RPMI8226 (cell line): ENCODE measurements at regions not wholly inside any gene's neighbourhood (a gene's known extent, or its start where the extent isn't known, plus 50 kb on each side); places are given as distances from the start of the nearest gene placed in this dataset.

ENCODE experiments used
- DNase-seq: peaks from one replicate; pipeline ENCODE4 v3.0.0-alpha.2; 2015

- DNase-seq = no peak
These were observed 285.7 kb downstream of the ZEB1 start for GRCh38 chr10:31604646-31605170.

GRCh38 chr10:31604096-31604495 is 285.1 kb downstream of the ZEB1 start:
- DNase-seq = no peak

- peak; percentile 78 for DNase-seq
These were observed 284.4 kb downstream of the ZEB1 start for GRCh38 chr10:31603235-31604087.

GRCh38 chr10:31602541-31603234 is 283.7 kb downstream of the ZEB1 start:
- DNase-seq = no peak

GRCh38 chr10:31601136-31601535 is 282.1 kb downstream of the ZEB1 start:
- DNase-seq = no peak

- DNase-seq = no peak
These were observed 280.8 kb downstream of the ZEB1 start for GRCh38 chr10:31599626-31600504.

- no peak for DNase-seq
These were observed 277.7 kb downstream of the ZEB1 start for GRCh38 chr10:31596765-31597164.

GRCh38 chr10:31595992-31596391 is 277.0 kb downstream of the ZEB1 start:
- no peak for DNase-seq

GRCh38 chr10:31594347-31594873 is 275.4 kb downstream of the ZEB1 start:
- no peak for DNase-seq

- DNase-seq = no peak
These were observed 274.1 kb downstream of the ZEB1 start for GRCh38 chr10:31593124-31593523.

GRCh38 chr10:31591569-31591968 is 272.6 kb downstream of the ZEB1 start:
- DNase-seq = no peak

GRCh38 chr10:31590023-31590800 is 271.2 kb downstream of the ZEB1 start:
- no peak for DNase-seq

GRCh38 chr10:31587691-31588090 is 268.7 kb downstream of the ZEB1 start:
- no peak for DNase-seq

GRCh38 chr10:31586723-31587638 is 268.0 kb downstream of the ZEB1 start:
- no peak for DNase-seq

- no peak for DNase-seq
These were observed 265.9 kb downstream of the ZEB1 start for GRCh38 chr10:31584876-31585275.

GRCh38 chr10:31584098-31584631 is 265.1 kb downstream of the ZEB1 start:
- DNase-seq = no peak

GRCh38 chr10:31583293-31583692 is 264.3 kb downstream of the ZEB1 start:
- no peak for DNase-seq

- no peak for DNase-seq
These were observed 263.5 kb downstream of the ZEB1 start for GRCh38 chr10:31582365-31583052.

- DNase-seq = no peak
These were observed 262.8 kb downstream of the ZEB1 start for GRCh38 chr10:31581741-31582323.
